WTC11 (cell line): ENCODE measurements at regions not wholly inside any gene's neighbourhood (a gene's known extent, or its start where the extent isn't known, plus 50 kb on each side); places are given as distances from the start of the nearest gene placed in this dataset.

ENCODE experiments used
- ATAC-seq: fragments of 200-7000 bp; cut with Tn5 transposase; 2 replicates; pipeline ENCODE4 v1.10.0; 2021; ENCODE audit warnings: mild to moderate bottlenecking, moderate library complexity
- CTCF ChIA-PET: fragments of 300-600 bp; sonication (Branson Sonifier 250); formaldehyde crosslinking; loops from one replicate; lab custom pipeline; 2021; ENCODE audit warnings: antibody characterized with exemption; lab: Charles Lee
- POLR2A ChIA-PET: fragments of 350-600 bp; sonication (Branson Sonifier 250); formaldehyde crosslinking; loops from one replicate; lab custom pipeline; 2021; ENCODE audit warnings: antibody characterized with exemption; lab: Charles Lee
- DNase-seq: peaks from one replicate; pipeline ENCODE4 v3.0.0; 2021; ENCODE audit warnings: low spot score
- H3K27ac Mint-ChIP-seq: 2 replicates; pipeline ENCODE4 v1.8.0; 2021; ENCODE audit warnings: mixed read lengths
- H3K27me3 Mint-ChIP-seq: 2 replicates; pipeline ENCODE4 v1.8.0; 2021; ENCODE audit warnings: low read depth, mild to moderate bottlenecking, moderate library complexity, mixed read lengths
- H3K36me3 Mint-ChIP-seq: 2 replicates; pipeline ENCODE4 v1.8.0; 2021; ENCODE audit warnings: mixed read lengths
- H3K4me1 Mint-ChIP-seq: 2 replicates; pipeline ENCODE4 v1.8.0; 2022; ENCODE audit warnings: mixed read lengths
- H3K4me3 Mint-ChIP-seq: 2 replicates; pipeline ENCODE4 v1.8.0; 2021; ENCODE audit warnings: mild to moderate bottlenecking, moderate library complexity, mixed read lengths
- H3K9me3 Mint-ChIP-seq: 2 replicates; pipeline ENCODE4 v1.8.0; 2021; ENCODE audit warnings: mixed read lengths
- CBFB ChIP-seq: sonication (generic); formaldehyde crosslinking; IDR thresholded peaks from 2 replicates; pipeline ENCODE4 v1.8.1; 2022; ENCODE audit warnings: mild to moderate bottlenecking, low read depth, missing genetic modification reagents
- FOXJ3 ChIP-seq: sonication (generic); formaldehyde crosslinking; IDR thresholded peaks from 2 replicates; pipeline ENCODE4 v1.9.0; 2021; ENCODE audit warnings: missing genetic modification reagents, mild to moderate bottlenecking, borderline replicate concordance
- FOXP1 ChIP-seq: sonication (generic); formaldehyde crosslinking; IDR thresholded peaks from 2 replicates; pipeline ENCODE4 v1.8.0; 2022; ENCODE audit warnings: missing genetic modification reagents, mild to moderate bottlenecking, moderate library complexity, borderline replicate concordance
- GABPB1 ChIP-seq: sonication (generic); formaldehyde crosslinking; IDR thresholded peaks from 2 replicates; pipeline ENCODE4 v1.8.1; 2023; ENCODE audit warnings: mild to moderate bottlenecking, missing genetic modification reagents
- GTF2I ChIP-seq: fragments of 250-450 bp; sonication (Bioruptor Pico); conservative IDR thresholded peaks from 2 replicates; pipeline ENCODE4 v1.4.0; 2021; ENCODE audit warnings: mild to moderate bottlenecking
- HMGA2 ChIP-seq: fragments of 250-450 bp; sonication (Bioruptor Pico); IDR thresholded peaks from 2 replicates; pipeline ENCODE4 v1.4.0; 2021; ENCODE audit warnings: mild to moderate bottlenecking, moderate library complexity
- KAT7 ChIP-seq: sonication (generic); formaldehyde crosslinking; IDR thresholded peaks from 2 replicates; pipeline ENCODE4 v1.8.1; 2023; ENCODE audit warnings: missing genetic modification reagents, mild to moderate bottlenecking, borderline replicate concordance
- MXD4 ChIP-seq: fragments of 250-450 bp; sonication (Bioruptor Pico); IDR thresholded peaks from 2 replicates; pipeline ENCODE4 v1.8.0; 2021; ENCODE audit warnings: mild to moderate bottlenecking, moderate library complexity, borderline replicate concordance
- NR2C2 ChIP-seq: sonication (generic); formaldehyde crosslinking; IDR thresholded peaks from 2 replicates; pipeline ENCODE4 v1.8.0; 2022; ENCODE audit warnings: mild to moderate bottlenecking, missing genetic modification reagents
- RELA ChIP-seq: sonication (generic); formaldehyde crosslinking; IDR thresholded peaks from 2 replicates; pipeline ENCODE4 v1.8.1; 2022; ENCODE audit warnings: missing genetic modification reagents, mild to moderate bottlenecking, borderline replicate concordance
- RORB ChIP-seq: fragments of 250-450 bp; sonication (Bioruptor Pico); IDR thresholded peaks from 2 replicates; pipeline ENCODE4 v1.9.0; 2021; ENCODE audit warnings: mild to moderate bottlenecking
- TCF7 ChIP-seq: sonication (generic); formaldehyde crosslinking; IDR thresholded peaks from 2 replicates; pipeline ENCODE4 v1.8.0; 2022; ENCODE audit warnings: mild to moderate bottlenecking, low read depth, missing genetic modification reagents, moderate library complexity
- TEAD1 ChIP-seq: sonication (generic); formaldehyde crosslinking; IDR thresholded peaks from 2 replicates; pipeline ENCODE4 v1.8.0; 2022; ENCODE audit warnings: mild to moderate bottlenecking, missing genetic modification reagents
- ZNF121 ChIP-seq: sonication (generic); formaldehyde crosslinking; IDR thresholded peaks from 2 replicates; pipeline ENCODE4 v1.8.0; 2023; ENCODE audit warnings: missing genetic modification reagents
- ZNF317 ChIP-seq: sonication (generic); formaldehyde crosslinking; IDR thresholded peaks from 2 replicates; pipeline ENCODE4 v1.8.1; 2023; ENCODE audit warnings: low read depth, mild to moderate bottlenecking, moderate library complexity, missing genetic modification reagents, borderline replicate concordance
- TF ChIP-seq, protein P1 (sequence below): sonication (generic); formaldehyde crosslinking; IDR thresholded peaks from 2 replicates; pipeline ENCODE4 v1.8.1; 2023; ENCODE audit warnings: mild to moderate bottlenecking, missing genetic modification reagents, borderline replicate concordance
- TF ChIP-seq, protein P2 (sequence below): sonication (generic); formaldehyde crosslinking; IDR thresholded peaks from 2 replicates; pipeline ENCODE4 v1.8.1; 2022; ENCODE audit warnings: low read depth, missing genetic modification reagents, borderline replicate concordance
- TF ChIP-seq, protein P3 (sequence below): sonication (generic); formaldehyde crosslinking; IDR thresholded peaks from 2 replicates; pipeline ENCODE4 v1.8.1; 2022; ENCODE audit warnings: mild to moderate bottlenecking, moderate library complexity, missing genetic modification reagents
- TF ChIP-seq, protein P4 (sequence below): sonication (generic); formaldehyde crosslinking; conservative IDR thresholded peaks from 2 replicates; pipeline ENCODE4 v1.8.1; 2022; ENCODE audit warnings: mild to moderate bottlenecking, missing genetic modification reagents
- TF ChIP-seq, protein P5 (sequence below): sonication (generic); formaldehyde crosslinking; IDR thresholded peaks from 2 replicates; pipeline ENCODE4 v1.8.0; 2022; ENCODE audit warnings: mild to moderate bottlenecking, missing genetic modification reagents
- TF ChIP-seq, protein P6 (sequence below): sonication (generic); formaldehyde crosslinking; IDR thresholded peaks from 2 replicates; pipeline ENCODE4 v1.8.0; 2022; ENCODE audit warnings: mild to moderate bottlenecking, missing genetic modification reagents
- TF ChIP-seq, protein P7 (sequence below): fragments of 250-450 bp; sonication (Bioruptor Pico); IDR thresholded peaks from 2 replicates; pipeline ENCODE4 v1.9.0; 2021; ENCODE audit warnings: mild to moderate bottlenecking
- TF ChIP-seq, protein P8 (sequence below): sonication (generic); formaldehyde crosslinking; IDR thresholded peaks from 2 replicates; pipeline ENCODE4 v1.8.0; 2022; ENCODE audit warnings: mild to moderate bottlenecking, missing genetic modification reagents

DNA sequence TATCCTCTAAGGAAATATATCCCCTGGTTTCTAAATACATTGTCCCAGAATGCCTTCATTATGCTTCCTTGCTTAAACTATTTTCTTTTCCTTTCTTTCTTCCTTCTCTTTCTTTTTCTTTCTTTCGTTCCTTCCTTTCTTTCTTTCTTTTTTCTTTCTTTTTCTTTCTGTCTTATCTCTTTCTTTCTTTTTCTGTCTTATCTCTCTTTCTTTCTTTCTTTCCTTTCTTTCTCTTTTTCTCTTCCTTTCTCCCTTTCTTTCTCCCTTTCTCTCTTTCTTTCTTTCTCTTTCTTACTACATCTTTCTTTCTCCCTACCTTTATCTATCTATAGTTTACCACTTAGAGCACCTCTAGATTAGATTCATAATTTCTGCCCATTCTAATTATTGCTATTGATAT lies 552.1 kb downstream of the PYDC2 start (continued):
- TF ChIP-seq, protein P1, sequence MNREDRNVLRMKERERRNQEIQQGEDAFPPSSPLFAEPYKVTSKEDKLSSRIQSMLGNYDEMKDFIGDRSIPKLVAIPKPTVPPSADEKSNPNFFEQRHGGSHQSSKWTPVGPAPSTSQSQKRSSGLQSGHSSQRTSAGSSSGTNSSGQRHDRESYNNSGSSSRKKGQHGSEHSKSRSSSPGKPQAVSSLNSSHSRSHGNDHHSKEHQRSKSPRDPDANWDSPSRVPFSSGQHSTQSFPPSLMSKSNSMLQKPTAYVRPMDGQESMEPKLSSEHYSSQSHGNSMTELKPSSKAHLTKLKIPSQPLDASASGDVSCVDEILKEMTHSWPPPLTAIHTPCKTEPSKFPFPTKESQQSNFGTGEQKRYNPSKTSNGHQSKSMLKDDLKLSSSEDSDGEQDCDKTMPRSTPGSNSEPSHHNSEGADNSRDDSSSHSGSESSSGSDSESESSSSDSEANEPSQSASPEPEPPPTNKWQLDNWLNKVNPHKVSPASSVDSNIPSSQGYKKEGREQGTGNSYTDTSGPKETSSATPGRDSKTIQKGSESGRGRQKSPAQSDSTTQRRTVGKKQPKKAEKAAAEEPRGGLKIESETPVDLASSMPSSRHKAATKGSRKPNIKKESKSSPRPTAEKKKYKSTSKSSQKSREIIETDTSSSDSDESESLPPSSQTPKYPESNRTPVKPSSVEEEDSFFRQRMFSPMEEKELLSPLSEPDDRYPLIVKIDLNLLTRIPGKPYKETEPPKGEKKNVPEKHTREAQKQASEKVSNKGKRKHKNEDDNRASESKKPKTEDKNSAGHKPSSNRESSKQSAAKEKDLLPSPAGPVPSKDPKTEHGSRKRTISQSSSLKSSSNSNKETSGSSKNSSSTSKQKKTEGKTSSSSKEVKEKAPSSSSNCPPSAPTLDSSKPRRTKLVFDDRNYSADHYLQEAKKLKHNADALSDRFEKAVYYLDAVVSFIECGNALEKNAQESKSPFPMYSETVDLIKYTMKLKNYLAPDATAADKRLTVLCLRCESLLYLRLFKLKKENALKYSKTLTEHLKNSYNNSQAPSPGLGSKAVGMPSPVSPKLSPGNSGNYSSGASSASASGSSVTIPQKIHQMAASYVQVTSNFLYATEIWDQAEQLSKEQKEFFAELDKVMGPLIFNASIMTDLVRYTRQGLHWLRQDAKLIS (CRISPR knock-in tag), result no peak
- TF ChIP-seq TCF7, result no peak
- TF ChIP-seq, protein P2, sequence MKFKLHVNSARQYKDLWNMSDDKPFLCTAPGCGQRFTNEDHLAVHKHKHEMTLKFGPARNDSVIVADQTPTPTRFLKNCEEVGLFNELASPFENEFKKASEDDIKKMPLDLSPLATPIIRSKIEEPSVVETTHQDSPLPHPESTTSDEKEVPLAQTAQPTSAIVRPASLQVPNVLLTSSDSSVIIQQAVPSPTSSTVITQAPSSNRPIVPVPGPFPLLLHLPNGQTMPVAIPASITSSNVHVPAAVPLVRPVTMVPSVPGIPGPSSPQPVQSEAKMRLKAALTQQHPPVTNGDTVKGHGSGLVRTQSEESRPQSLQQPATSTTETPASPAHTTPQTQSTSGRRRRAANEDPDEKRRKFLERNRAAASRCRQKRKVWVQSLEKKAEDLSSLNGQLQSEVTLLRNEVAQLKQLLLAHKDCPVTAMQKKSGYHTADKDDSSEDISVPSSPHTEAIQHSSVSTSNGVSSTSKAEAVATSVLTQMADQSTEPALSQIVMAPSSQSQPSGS (CRISPR knock-in tag), result no peak
- no peak for TF ChIP-seq ZNF121 (CRISPR knock-in tag)
- no peak for TF ChIP-seq FOXJ3
- TF ChIP-seq ZNF317 (CRISPR knock-in tag), result no peak
- TF ChIP-seq, protein P3, sequence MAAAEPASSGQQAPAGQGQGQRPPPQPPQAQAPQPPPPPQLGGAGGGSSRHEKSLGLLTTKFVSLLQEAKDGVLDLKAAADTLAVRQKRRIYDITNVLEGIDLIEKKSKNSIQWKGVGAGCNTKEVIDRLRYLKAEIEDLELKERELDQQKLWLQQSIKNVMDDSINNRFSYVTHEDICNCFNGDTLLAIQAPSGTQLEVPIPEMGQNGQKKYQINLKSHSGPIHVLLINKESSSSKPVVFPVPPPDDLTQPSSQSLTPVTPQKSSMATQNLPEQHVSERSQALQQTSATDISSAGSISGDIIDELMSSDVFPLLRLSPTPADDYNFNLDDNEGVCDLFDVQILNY (CRISPR knock-in tag), result no peak
- no peak for TF ChIP-seq RELA (CRISPR knock-in tag)
- no peak for TF ChIP-seq RORB (CRISPR knock-in tag)
- TF ChIP-seq FOXP1 (CRISPR knock-in tag), result no peak
- no peak for TF ChIP-seq GTF2I (CRISPR knock-in tag)

DNA sequence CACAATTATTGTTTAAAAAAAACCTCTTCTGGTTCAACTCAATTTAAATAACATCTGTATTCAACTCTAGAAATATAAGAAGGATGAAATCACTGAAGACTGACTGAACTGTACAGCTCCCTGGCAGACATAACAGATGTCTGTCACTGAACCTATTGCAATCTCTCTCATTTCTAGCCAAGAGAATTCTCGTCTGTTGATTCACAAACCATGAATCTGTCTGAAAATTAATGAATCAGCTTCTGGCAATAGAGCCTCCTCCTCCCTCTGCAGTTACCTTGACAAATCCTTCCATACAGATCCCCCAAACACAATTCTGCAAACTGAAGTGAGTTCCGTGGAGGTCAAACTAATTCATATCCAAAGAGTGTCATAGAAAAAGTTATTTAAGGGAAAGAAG lies 561.4 kb downstream of the PYDC2 start:
- no peak for DNase-seq
- no peak overlapping the region for H3K4me3 Mint-ChIP-seq
- no peaks in the 10 kb centered on the region for H3K27me3 Mint-ChIP-seq
- TF ChIP-seq, protein P3 (CRISPR knock-in tag), result no peak
- TF ChIP-seq CBFB (no peak), GABPB1 (CRISPR knock-in tag) (no peak), KAT7 (CRISPR knock-in tag) (no peak), MXD4 (no peak), GTF2I (CRISPR knock-in tag) (no peak), NR2C2 (no peak), HMGA2 (CRISPR knock-in tag) (no peak), TEAD1 (CRISPR knock-in tag) (no peak)
- TF ChIP-seq, protein P4, sequence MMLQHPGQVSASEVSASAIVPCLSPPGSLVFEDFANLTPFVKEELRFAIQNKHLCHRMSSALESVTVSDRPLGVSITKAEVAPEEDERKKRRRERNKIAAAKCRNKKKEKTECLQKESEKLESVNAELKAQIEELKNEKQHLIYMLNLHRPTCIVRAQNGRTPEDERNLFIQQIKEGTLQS (CRISPR knock-in tag), result no peak
- TF ChIP-seq, protein P5, sequence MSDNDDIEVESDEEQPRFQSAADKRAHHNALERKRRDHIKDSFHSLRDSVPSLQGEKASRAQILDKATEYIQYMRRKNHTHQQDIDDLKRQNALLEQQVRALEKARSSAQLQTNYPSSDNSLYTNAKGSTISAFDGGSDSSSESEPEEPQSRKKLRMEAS, result no peak
- TF ChIP-seq, protein P6, sequence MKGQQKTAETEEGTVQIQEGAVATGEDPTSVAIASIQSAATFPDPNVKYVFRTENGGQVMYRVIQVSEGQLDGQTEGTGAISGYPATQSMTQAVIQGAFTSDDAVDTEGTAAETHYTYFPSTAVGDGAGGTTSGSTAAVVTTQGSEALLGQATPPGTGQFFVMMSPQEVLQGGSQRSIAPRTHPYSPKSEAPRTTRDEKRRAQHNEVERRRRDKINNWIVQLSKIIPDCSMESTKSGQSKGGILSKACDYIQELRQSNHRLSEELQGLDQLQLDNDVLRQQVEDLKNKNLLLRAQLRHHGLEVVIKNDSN, result no peak
- TF ChIP-seq, protein P7, sequence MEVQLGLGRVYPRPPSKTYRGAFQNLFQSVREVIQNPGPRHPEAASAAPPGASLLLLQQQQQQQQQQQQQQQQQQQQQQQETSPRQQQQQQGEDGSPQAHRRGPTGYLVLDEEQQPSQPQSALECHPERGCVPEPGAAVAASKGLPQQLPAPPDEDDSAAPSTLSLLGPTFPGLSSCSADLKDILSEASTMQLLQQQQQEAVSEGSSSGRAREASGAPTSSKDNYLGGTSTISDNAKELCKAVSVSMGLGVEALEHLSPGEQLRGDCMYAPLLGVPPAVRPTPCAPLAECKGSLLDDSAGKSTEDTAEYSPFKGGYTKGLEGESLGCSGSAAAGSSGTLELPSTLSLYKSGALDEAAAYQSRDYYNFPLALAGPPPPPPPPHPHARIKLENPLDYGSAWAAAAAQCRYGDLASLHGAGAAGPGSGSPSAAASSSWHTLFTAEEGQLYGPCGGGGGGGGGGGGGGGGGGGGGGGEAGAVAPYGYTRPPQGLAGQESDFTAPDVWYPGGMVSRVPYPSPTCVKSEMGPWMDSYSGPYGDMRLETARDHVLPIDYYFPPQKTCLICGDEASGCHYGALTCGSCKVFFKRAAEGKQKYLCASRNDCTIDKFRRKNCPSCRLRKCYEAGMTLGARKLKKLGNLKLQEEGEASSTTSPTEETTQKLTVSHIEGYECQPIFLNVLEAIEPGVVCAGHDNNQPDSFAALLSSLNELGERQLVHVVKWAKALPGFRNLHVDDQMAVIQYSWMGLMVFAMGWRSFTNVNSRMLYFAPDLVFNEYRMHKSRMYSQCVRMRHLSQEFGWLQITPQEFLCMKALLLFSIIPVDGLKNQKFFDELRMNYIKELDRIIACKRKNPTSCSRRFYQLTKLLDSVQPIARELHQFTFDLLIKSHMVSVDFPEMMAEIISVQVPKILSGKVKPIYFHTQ (CRISPR knock-in tag), result no peak
- TF ChIP-seq, protein P8, sequence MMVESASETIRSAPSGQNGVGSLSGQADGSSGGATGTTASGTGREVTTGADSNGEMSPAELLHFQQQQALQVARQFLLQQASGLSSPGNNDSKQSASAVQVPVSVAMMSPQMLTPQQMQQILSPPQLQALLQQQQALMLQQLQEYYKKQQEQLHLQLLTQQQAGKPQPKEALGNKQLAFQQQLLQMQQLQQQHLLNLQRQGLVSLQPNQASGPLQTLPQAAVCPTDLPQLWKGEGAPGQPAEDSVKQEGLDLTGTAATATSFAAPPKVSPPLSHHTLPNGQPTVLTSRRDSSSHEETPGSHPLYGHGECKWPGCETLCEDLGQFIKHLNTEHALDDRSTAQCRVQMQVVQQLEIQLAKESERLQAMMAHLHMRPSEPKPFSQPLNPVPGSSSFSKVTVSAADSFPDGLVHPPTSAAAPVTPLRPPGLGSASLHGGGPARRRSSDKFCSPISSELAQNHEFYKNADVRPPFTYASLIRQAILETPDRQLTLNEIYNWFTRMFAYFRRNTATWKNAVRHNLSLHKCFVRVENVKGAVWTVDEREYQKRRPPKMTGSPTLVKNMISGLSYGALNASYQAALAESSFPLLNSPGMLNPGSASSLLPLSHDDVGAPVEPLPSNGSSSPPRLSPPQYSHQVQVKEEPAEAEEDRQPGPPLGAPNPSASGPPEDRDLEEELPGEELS, result no peak
- H3K27ac Mint-ChIP-seq, result no peak overlapping the region
- POLR2A ChIA-PET, result no interaction called here
- no peak for ATAC-seq
- peaks cover 6% of the 10 kb centered on the region for H3K4me1 Mint-ChIP-seq
- peaks cover 11% of the 10 kb centered on the region for H3K9me3 Mint-ChIP-seq
- peaks cover 2% of the 10 kb centered on the region; the same call in 1 of the 2 replicates for H3K36me3 Mint-ChIP-seq
- CTCF ChIA-PET, result no interaction called here
